PC-3 (cell line): ENCODE measurements at regions not wholly inside any gene's neighbourhood (a gene's known extent, or its start where the extent isn't known, plus 50 kb on each side); places are given as distances from the start of the nearest gene placed in this dataset.

Source experiments
- CTCF ChIP-seq: fragments of 300-600 bp; sonication (generic); conservative IDR thresholded peaks from 2 replicates; pipeline ENCODE4 v1.5.1; 2017; ENCODE audit warnings: antibody characterized with exemption, low read depth, mild to moderate bottlenecking, low read length
- EZH2 ChIP-seq: fragments of 300-600 bp; sonication (generic); IDR thresholded peaks from one replicate; pipeline ENCODE4 v1.6.1; 2017; ENCODE audit warnings: antibody characterized with exemption, mild to moderate bottlenecking, low read length; ENCODE audit not compliant: unreplicated experiment
- EZH2phosphoT487 ChIP-seq: fragments of 300-600 bp; sonication (generic); IDR thresholded peaks from 2 replicates; pipeline ENCODE4 v1.6.1; 2018; ENCODE audit warnings: mild to moderate bottlenecking, antibody characterized with exemption, low read length, borderline replicate concordance

- TF ChIP-seq CTCF = no peak
- TF ChIP-seq EZH2 = no peak
- TF ChIP-seq EZH2phosphoT487 = no peak
Observed at GRCh38 chr1:106768501-106768900, 288.0 kb upstream of the PRMT6 start.
